ENCODE measurements at regions not wholly inside any gene's neighbourhood (a gene's known extent, or its start where the extent isn't known, plus 50 kb on each side); places are given as distances from the start of the nearest gene placed in this dataset.

GRCh38 chr3:46145147-46145546, 63.0 kb downstream of the CCR1 start:
- Histone ChIP-seq H3K4me3 (ENCODE audit: low read length) (no peak overlapping the region), H3K27ac (ENCODE audit: low read length) (no peak overlapping the region), H2AFZ (ENCODE audit: low read depth, low read length) (no peak overlapping the region), H3K27me3 (ENCODE audit: insufficient read depth, low read depth, low read length) (no peaks in the 10 kb centered on the region), H4K20me1 (ENCODE audit: insufficient read depth) (no peaks in the 10 kb centered on the region), H3F3A (ENCODE audit: insufficient read depth, low read length, poor library complexity, severe bottlenecking) (no peaks in the 10 kb centered on the region), H3K9ac (ENCODE audit: low read length) (no peak overlapping the region), H3K4me2 (ENCODE audit: low read length) (no peak overlapping the region), H3K9me3 (ENCODE audit: low read length) (no peaks in the 10 kb centered on the region), H3K79me2 (replicated peaks; ENCODE audit: insufficient read depth, low read length) (no peaks in the 10 kb centered on the region), H3K36me3 (ENCODE audit: insufficient read depth, low read length) (no peaks in the 10 kb centered on the region), H3K9me2 (ENCODE audit: insufficient read depth, low read length) (no peaks in the 10 kb centered on the region)
- TF ChIP-seq SMC3 (conservative IDR thresholded peaks at IDR 0.05; ENCODE audit: poor library complexity) (no peak), RAD21 (conservative IDR thresholded peaks at IDR 0.05) (no peak), POLR2AphosphoS5 (IDR thresholded peaks at IDR 0.05) (no peak), MXI1 (conservative IDR thresholded peaks at IDR 0.05; ENCODE audit: poor library complexity, severe bottlenecking) (no peak), REST (IDR thresholded peaks at IDR 0.05; ENCODE audit: borderline replicate concordance) (no peak), EP300 (conservative IDR thresholded peaks at IDR 0.05; ENCODE audit: poor library complexity, severe bottlenecking) (no peak), EZH2 (IDR thresholded peaks at IDR 0.05; ENCODE audit: borderline replicate concordance, insufficient read depth, low read length, poor library complexity, severe bottlenecking) (no peak)

- Histone ChIP-seq H3K9me2 (ENCODE audit: insufficient read depth, low read length) (no peaks in the 10 kb centered on the region), H3K36me3 (ENCODE audit: insufficient read depth, low read length) (no peaks in the 10 kb centered on the region), H3F3A (ENCODE audit: insufficient read depth, low read length, poor library complexity, severe bottlenecking) (no peaks in the 10 kb centered on the region), H3K9ac (ENCODE audit: low read length) (no peak overlapping the region), H3K9me3 (ENCODE audit: low read length) (no peaks in the 10 kb centered on the region), H3K27me3 (ENCODE audit: insufficient read depth, low read depth, low read length) (no peaks in the 10 kb centered on the region), H2AFZ (ENCODE audit: low read depth, low read length) (no peak overlapping the region), H3K79me2 (replicated peaks; ENCODE audit: insufficient read depth, low read length) (no peaks in the 10 kb centered on the region), H3K4me3 (ENCODE audit: low read length) (no peak overlapping the region), H3K27ac (ENCODE audit: low read length) (no peak overlapping the region), H4K20me1 (ENCODE audit: insufficient read depth) (no peaks in the 10 kb centered on the region), H3K4me2 (ENCODE audit: low read length) (no peak overlapping the region)
- no peak for TF ChIP-seq POLR2AphosphoS5 (IDR thresholded peaks at IDR 0.05)
- no peak for TF ChIP-seq TAF1 (IDR thresholded peaks at IDR 0.05; ENCODE audit: low read depth)
- no peak for TF ChIP-seq RAD21 (conservative IDR thresholded peaks at IDR 0.05)
- TF ChIP-seq EZH2 (IDR thresholded peaks at IDR 0.05; ENCODE audit: borderline replicate concordance, insufficient read depth, low read length, poor library complexity, severe bottlenecking) = no peak
- no peak for TF ChIP-seq MXI1 (conservative IDR thresholded peaks at IDR 0.05; ENCODE audit: poor library complexity, severe bottlenecking)
- no peak for TF ChIP-seq CTCF (IDR thresholded peaks at IDR 0.05; ENCODE audit: poor library complexity, severe bottlenecking)
- no peak for TF ChIP-seq EP300 (conservative IDR thresholded peaks at IDR 0.05; ENCODE audit: poor library complexity, severe bottlenecking)
- TF ChIP-seq REST (IDR thresholded peaks at IDR 0.05; ENCODE audit: borderline replicate concordance) = no peak
- TF ChIP-seq SMC3 (conservative IDR thresholded peaks at IDR 0.05; ENCODE audit: poor library complexity) = no peak
Measured at GRCh38 chr3:46143951-46144473, 64.1 kb downstream of the CCR1 start.
